Rectal smooth muscle tissue (tissue), 1 donor: ENCODE measurements at regions not wholly inside any gene's neighbourhood (a gene's known extent, or its start where the extent isn't known, plus 50 kb on each side); places are given as distances from the start of the nearest gene placed in this dataset.

ENCODE experiments used
- H3K27ac ChIP-seq: one replicate; pipeline ENCODE4 v1.7.0; 2013; ENCODE audit warnings: low read depth, low read length, inconsistent platforms
- H3K27me3 ChIP-seq: one replicate; pipeline ENCODE4 v1.7.0; 2013; ENCODE audit warnings: low read length; ENCODE audit not compliant: control insufficient read depth, insufficient read depth
- H3K36me3 ChIP-seq: one replicate; pipeline ENCODE4 v1.7.0; 2013; ENCODE audit warnings: low read length; ENCODE audit not compliant: control insufficient read depth, insufficient read depth
- H3K4me1 ChIP-seq: one replicate; pipeline ENCODE4 v1.7.0; 2013; ENCODE audit warnings: low read length; ENCODE audit not compliant: control insufficient read depth, insufficient read depth
- H3K4me3 ChIP-seq: one replicate; pipeline ENCODE4 v1.7.0; 2013; ENCODE audit warnings: low read length
- H3K9ac ChIP-seq: one replicate; pipeline ENCODE4 v1.7.0; 2013; ENCODE audit warnings: low read length

- no peak overlapping the region for H3K9ac ChIP-seq
- no peaks in the 10 kb centered on the region for H3K4me1 ChIP-seq
- no peaks in the 10 kb centered on the region for H3K36me3 ChIP-seq
- no peak overlapping the region for H3K27ac ChIP-seq
- no peaks in the 10 kb centered on the region for H3K27me3 ChIP-seq
- H3K4me3 ChIP-seq = no peak overlapping the region
These were observed 57.9 kb upstream of the IRF2BP2 start for GRCh38 chr1:234667600-234668576.

GRCh38 chr1:234666761-234667160 lies 56.8 kb upstream of the IRF2BP2 start:
- Histone ChIP-seq H3K27ac (no peak overlapping the region), H3K4me1 (no peaks in the 10 kb centered on the region), H3K36me3 (no peaks in the 10 kb centered on the region), H3K4me3 (no peak overlapping the region), H3K9ac (no peak overlapping the region), H3K27me3 (no peaks in the 10 kb centered on the region)

GRCh38 chr1:234665975-234666605 lies 56.1 kb upstream of the IRF2BP2 start:
- H3K27ac ChIP-seq = no peak overlapping the region
- H3K27me3 ChIP-seq = no peaks in the 10 kb centered on the region
- H3K9ac ChIP-seq = no peak overlapping the region
- no peaks in the 10 kb centered on the region for H3K36me3 ChIP-seq
- no peaks in the 10 kb centered on the region for H3K4me1 ChIP-seq
- no peak overlapping the region for H3K4me3 ChIP-seq

- Histone ChIP-seq H3K27me3 (no peaks in the 10 kb centered on the region), H3K4me3 (no peak overlapping the region), H3K9ac (no peak overlapping the region), H3K4me1 (no peaks in the 10 kb centered on the region), H3K27ac (no peak overlapping the region), H3K36me3 (no peaks in the 10 kb centered on the region)
These were observed 52.2 kb upstream of the IRF2BP2 start for GRCh38 chr1:234662148-234662547.

GRCh38 chr1:234661317-234661928 lies 51.4 kb upstream of the IRF2BP2 start:
- Histone ChIP-seq H3K36me3 (no peaks in the 10 kb centered on the region), H3K4me1 (no peaks in the 10 kb centered on the region), H3K27ac (no peak overlapping the region), H3K27me3 (no peaks in the 10 kb centered on the region), H3K4me3 (no peak overlapping the region), H3K9ac (no peak overlapping the region)

- Histone ChIP-seq H3K27me3 (no peaks in the 10 kb centered on the region), H3K27ac (no peak overlapping the region), H3K36me3 (no peaks in the 10 kb centered on the region), H3K4me3 (no peak overlapping the region), H3K9ac (no peak overlapping the region), H3K4me1 (no peaks in the 10 kb centered on the region)
These were observed 50.7 kb upstream of the IRF2BP2 start for GRCh38 chr1:234660536-234661316.
